Epithelial cell of esophagus (primary cell): ENCODE measurements at regions not wholly inside any gene's neighbourhood (a gene's known extent, or its start where the extent isn't known, plus 50 kb on each side); places are given as distances from the start of the nearest gene placed in this dataset.
A peak's percentile ranks its signal among the peaks of the same experiment; 100 is the strongest.

Experiments used
- DNase-seq: peaks from one replicate; pipeline ENCODE4 v3.0.0; 2010; ENCODE audit warnings: low read depth
- H3K4me3 ChIP-seq: 2 replicates; pipeline ENCODE4 v1.5.1; 2011; ENCODE audit warnings: mild to moderate bottlenecking, low read length, control low read depth
- CTCF ChIP-seq: IDR thresholded peaks from 2 replicates; pipeline ENCODE4 v1.5.1; 2011; ENCODE audit warnings: low read depth, mild to moderate bottlenecking, low read length, control low read depth, inconsistent platforms; ENCODE audit not compliant: insufficient read depth; ENCODE audit errors: missing control alignments

- TF ChIP-seq CTCF, result no peak
- H3K4me3 ChIP-seq, result no peak overlapping the region
- DNase-seq, result peak; percentile 90
These were observed 275.0 kb downstream of the FAM76B start for GRCh38 chr11:95514416-95515110.

- TF ChIP-seq CTCF, result no peak
- no peak overlapping the region for H3K4me3 ChIP-seq
- DNase-seq, result peak; percentile 96
These were observed 276.9 kb downstream of the FAM76B start for GRCh38 chr11:95512682-95513081.

DNA sequence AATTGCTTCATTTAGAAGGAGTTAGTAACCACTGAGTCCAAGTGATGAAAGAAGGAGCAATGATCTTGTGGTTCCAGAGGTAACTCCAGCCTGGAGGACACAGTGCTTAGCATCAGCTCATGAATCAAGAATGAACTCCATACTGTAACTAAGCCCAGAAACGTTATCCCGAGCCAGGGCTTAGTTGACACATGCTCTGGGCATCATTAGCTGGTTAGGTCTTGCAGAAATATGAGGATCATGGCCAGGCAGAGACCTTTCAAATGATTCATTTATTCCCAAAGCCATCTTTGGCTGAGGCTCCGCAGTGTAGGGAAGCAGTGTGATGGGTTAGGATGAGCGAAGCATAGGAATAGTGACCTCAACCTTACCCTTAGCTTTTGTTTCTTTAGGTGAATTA is 277.4 kb downstream of the FAM76B start:
- no peak for TF ChIP-seq CTCF
- DNase-seq, result peak; percentile 97
- H3K4me3 ChIP-seq, result no peak overlapping the region

DNA sequence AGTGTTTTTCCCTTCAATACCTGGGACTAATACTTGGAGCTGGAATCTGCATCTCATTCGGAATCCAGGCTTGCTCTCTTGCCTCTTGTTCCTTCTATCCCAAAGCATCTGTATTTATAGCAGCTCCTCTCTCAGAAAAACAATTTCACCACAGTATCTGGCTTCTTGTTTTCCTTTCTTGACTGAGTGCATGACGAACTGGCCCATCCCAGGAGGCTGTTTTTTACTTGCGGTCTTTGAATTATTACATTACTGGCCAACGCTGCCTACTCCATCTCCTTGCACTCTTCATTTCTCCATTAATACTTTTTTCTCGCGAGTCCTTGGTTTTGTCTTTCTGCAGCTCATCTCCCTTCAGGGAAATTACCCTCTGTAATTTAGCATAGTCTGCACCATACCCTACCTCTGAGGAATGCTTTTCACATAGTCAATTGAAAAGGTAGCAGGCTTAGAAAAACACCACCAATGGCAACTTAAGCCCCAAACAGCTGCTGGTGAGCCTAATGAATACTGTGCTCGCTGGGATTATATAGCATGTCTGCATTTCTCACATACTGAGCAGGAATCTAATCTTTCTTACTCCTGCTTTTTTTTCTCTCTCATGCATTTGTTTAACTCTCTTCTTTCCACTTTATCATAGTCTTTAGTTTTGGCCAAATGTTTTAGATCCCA is 277.4 kb upstream of the SESN3 start:
- no peak overlapping the region for H3K4me3 ChIP-seq
- no peak for DNase-seq
- TF ChIP-seq CTCF, result no peak

DNA sequence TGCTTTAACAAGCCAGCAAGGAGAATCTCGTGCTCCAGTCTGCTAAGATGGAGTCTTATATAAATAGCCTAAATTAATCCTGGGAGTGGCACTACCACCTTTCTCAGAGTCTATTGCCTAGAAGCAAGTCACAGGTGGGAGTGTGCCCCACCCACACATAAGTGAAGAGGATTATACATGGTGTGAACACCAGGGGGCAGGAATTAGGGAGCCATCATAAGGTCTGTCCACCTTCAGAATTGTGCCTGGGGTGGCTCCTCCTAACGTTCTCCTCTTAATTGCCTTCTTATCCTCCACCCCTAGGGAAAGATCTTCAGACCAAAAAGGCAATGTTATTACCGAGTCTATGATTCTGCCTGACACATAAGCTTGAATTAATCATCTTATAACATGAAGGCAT is 276.8 kb upstream of the SESN3 start:
- TF ChIP-seq CTCF, result peak; percentile 9
- no peak for DNase-seq
- no peak overlapping the region for H3K4me3 ChIP-seq

- no peak for DNase-seq
- no peak overlapping the region for H3K4me3 ChIP-seq
- TF ChIP-seq CTCF, result no peak
These were observed 275.8 kb upstream of the SESN3 start for GRCh38 chr11:95506777-95507176.
